OCI-LY7 (cell line): ENCODE measurements at regions not wholly inside any gene's neighbourhood (a gene's known extent, or its start where the extent isn't known, plus 50 kb on each side); places are given as distances from the start of the nearest gene placed in this dataset.

Experiments
- BruUV-seq: library from RNA; stranded (reverse); fragments of 400-500 nt; replicated peaks from 2 replicates; lab custom pipeline; 2021; lab: Mats Ljungman, UMichigan
- CTCF ChIA-PET: fragments of 300-600 bp; sonication (Branson Sonifier 250); formaldehyde crosslinking; loops from one replicate; lab custom pipeline; 2022; ENCODE audit warnings: antibody characterized with exemption; ENCODE audit not compliant: unreplicated experiment; lab: Charles Lee
- POLR2A ChIA-PET: fragments of 300-600 bp; sonication (Branson Sonifier 250); formaldehyde crosslinking; loops from one replicate; lab custom pipeline; 2022; ENCODE audit warnings: antibody characterized with exemption; lab: Charles Lee
- DNase-seq: peaks from one replicate; pipeline ENCODE4 v3.0.0-alpha.2; 2015; ENCODE audit warnings: low spot score
- H2AFZ ChIP-seq: fragments of 200-600 bp; sonication (generic), shearing (Covaris generic); 2 replicates; pipeline ENCODE4 v1.6.1; 2014; ENCODE audit warnings: mild to moderate bottlenecking, antibody characterized with exemption, low read length, moderate library complexity
- H3K27ac ChIP-seq: fragments of 200-600 bp; sonication (generic); 2 replicates; pipeline ENCODE4 v1.5.1; 2014; ENCODE audit warnings: mixed run types, low read depth, mild to moderate bottlenecking, moderate library complexity, low read length, inconsistent platforms; ENCODE audit not compliant: poor library complexity, severe bottlenecking
- H3K36me3 ChIP-seq: fragments of 200-600 bp; sonication (generic); 2 replicates; pipeline ENCODE4 v1.6.1; 2014; ENCODE audit warnings: mild to moderate bottlenecking, antibody characterized with exemption, low read length, moderate library complexity, mixed read lengths; ENCODE audit not compliant: insufficient read depth
- H3K4me1 ChIP-seq: fragments of 200-600 bp; sonication (generic); 2 replicates; pipeline ENCODE4 v1.5.1; 2014; ENCODE audit warnings: mild to moderate bottlenecking, low read length; ENCODE audit not compliant: insufficient read depth, poor library complexity, severe bottlenecking
- H3K4me2 ChIP-seq: fragments of 200-600 bp; sonication (generic); 2 replicates; pipeline ENCODE4 v1.6.1; 2014; ENCODE audit warnings: mild to moderate bottlenecking, low read length
- H3K4me3 ChIP-seq: fragments of 200-600 bp; sonication (generic); 2 replicates; pipeline ENCODE4 v1.5.1; 2014; ENCODE audit warnings: mild to moderate bottlenecking, low read depth, low read length; ENCODE audit not compliant: poor library complexity, severe bottlenecking
- H3K79me2 ChIP-seq: fragments of 200-600 bp; sonication (generic); 2 replicates; pipeline ENCODE4 v1.6.1; 2016; ENCODE audit warnings: low read depth, mild to moderate bottlenecking, low read length, moderate library complexity, mixed read lengths; ENCODE audit not compliant: insufficient read depth
- H3K9me2 ChIP-seq: fragments of 200-600 bp; sonication (generic); 2 replicates; pipeline ENCODE4 v1.6.1; 2016; ENCODE audit warnings: mild to moderate bottlenecking, low read length, mixed read lengths; ENCODE audit not compliant: insufficient read depth
- H3K9me3 ChIP-seq: fragments of 200-600 bp; sonication (generic); 2 replicates; pipeline ENCODE4 v1.6.1; 2014; ENCODE audit warnings: mild to moderate bottlenecking, mixed run types, low read length, mixed read lengths
- H4K20me1 ChIP-seq: fragments of 200-600 bp; sonication (generic); 2 replicates; pipeline ENCODE4 v1.6.1; 2014; ENCODE audit warnings: mild to moderate bottlenecking, antibody characterized with exemption, low read length, moderate library complexity, mixed read lengths; ENCODE audit not compliant: insufficient read depth
- EZH2phosphoT487 ChIP-seq: fragments of 200-600 bp; sonication (generic); IDR thresholded peaks from 2 replicates; pipeline ENCODE4 v1.6.1; 2018; ENCODE audit warnings: low read depth, borderline replicate concordance, mild to moderate bottlenecking, mixed run types, antibody characterized with exemption, low read length, moderate library complexity, mixed read lengths
- intact Hi-C: fragments of 100-400 bp; cut with micrococcal nuclease; formaldehyde crosslinking; loops from one replicate; pipeline ENCODE4 v1.10.0; 2022; ENCODE audit not compliant: unreplicated experiment
- TF ChIP-seq, protein P1 (sequence below): fragments of 200-600 bp; sonication (generic); conservative IDR thresholded peaks from 2 replicates; pipeline ENCODE4 v1.5.1; 2014; ENCODE audit warnings: mild to moderate bottlenecking, antibody characterized with exemption, low read length, moderate library complexity, mixed read lengths

- Histone ChIP-seq H4K20me1 (no peaks in the 10 kb centered on the region), H2AFZ (no peak overlapping the region), H3K27ac (no peak overlapping the region), H3K9me3 (no peaks in the 10 kb centered on the region), H3K79me2 (no peaks in the 10 kb centered on the region), H3K9me2 (no peaks in the 10 kb centered on the region), H3K4me2 (no peak overlapping the region), H3K4me1 (no peaks in the 10 kb centered on the region), H3K36me3 (no peaks in the 10 kb centered on the region), H3K4me3 (no peak overlapping the region)
- no TSS peak for BruUV-seq
- TF ChIP-seq, protein P1, sequence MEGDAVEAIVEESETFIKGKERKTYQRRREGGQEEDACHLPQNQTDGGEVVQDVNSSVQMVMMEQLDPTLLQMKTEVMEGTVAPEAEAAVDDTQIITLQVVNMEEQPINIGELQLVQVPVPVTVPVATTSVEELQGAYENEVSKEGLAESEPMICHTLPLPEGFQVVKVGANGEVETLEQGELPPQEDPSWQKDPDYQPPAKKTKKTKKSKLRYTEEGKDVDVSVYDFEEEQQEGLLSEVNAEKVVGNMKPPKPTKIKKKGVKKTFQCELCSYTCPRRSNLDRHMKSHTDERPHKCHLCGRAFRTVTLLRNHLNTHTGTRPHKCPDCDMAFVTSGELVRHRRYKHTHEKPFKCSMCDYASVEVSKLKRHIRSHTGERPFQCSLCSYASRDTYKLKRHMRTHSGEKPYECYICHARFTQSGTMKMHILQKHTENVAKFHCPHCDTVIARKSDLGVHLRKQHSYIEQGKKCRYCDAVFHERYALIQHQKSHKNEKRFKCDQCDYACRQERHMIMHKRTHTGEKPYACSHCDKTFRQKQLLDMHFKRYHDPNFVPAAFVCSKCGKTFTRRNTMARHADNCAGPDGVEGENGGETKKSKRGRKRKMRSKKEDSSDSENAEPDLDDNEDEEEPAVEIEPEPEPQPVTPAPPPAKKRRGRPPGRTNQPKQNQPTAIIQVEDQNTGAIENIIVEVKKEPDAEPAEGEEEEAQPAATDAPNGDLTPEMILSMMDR, result no peak
- no peak for TF ChIP-seq EZH2phosphoT487
- ChIA-PET POLR2A (no interaction called here), CTCF (no interaction called here)
- intact Hi-C loops, result no loop called here
- DNase-seq, result no peak
Observed at GRCh38 chr10:28822719-28823464, 145.6 kb downstream of the BAMBI start.

DNA sequence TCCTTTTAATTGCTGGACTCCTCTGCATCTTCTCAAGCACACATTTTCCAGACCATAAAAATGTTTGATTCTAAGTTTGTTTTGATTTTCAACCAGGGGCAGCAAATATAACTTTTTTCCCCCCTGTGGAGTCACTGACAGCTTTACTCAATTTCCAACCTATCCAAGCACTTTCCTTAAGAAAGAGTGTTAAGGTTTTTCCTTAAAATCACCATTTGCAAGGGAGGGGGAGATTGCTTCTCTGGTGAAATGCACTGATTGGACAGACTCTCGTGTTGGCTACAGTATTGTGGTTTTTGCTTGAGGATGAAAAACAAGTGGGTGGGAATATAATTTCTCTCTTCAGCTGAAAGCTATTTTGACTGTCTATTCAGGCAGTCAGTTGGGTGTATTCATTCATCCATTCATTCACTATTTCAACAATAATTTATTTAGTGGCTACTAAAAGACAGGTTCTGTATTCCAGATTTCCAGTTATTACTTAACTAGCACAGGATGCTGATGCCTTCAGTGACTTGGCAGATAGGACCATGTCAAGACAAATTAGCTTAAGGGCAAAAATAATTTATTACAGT, 146.3 kb downstream of the BAMBI start:
- H3K36me3 ChIP-seq, result no peaks in the 10 kb centered on the region
- no peak overlapping the region for H3K4me2 ChIP-seq
- H3K9me3 ChIP-seq, result no peaks in the 10 kb centered on the region
- H2AFZ ChIP-seq, result no peak overlapping the region
- no peak for DNase-seq
- H3K4me3 ChIP-seq, result no peak overlapping the region
- no peaks in the 10 kb centered on the region for H3K9me2 ChIP-seq
- no peak for TF ChIP-seq EZH2phosphoT487
- TF ChIP-seq, protein P1, result no peak
- no peaks in the 10 kb centered on the region for H3K79me2 ChIP-seq
- no TSS peak for BruUV-seq
- ChIA-PET CTCF (no interaction called here), POLR2A (no interaction called here)
- no peak overlapping the region for H3K27ac ChIP-seq
- intact Hi-C loops, result no loop called here
- H4K20me1 ChIP-seq, result no peaks in the 10 kb centered on the region
- H3K4me1 ChIP-seq, result no peaks in the 10 kb centered on the region

GRCh38 chr10:28833313-28833712, 156.0 kb downstream of the BAMBI start:
- no peak overlapping the region for H3K4me3 ChIP-seq
- H2AFZ ChIP-seq, result no peak overlapping the region
- H4K20me1 ChIP-seq, result no peaks in the 10 kb centered on the region
- H3K79me2 ChIP-seq, result no peaks in the 10 kb centered on the region
- H3K9me3 ChIP-seq, result no peaks in the 10 kb centered on the region
- intact Hi-C loops, result no loop called here
- no peaks in the 10 kb centered on the region for H3K36me3 ChIP-seq
- CTCF ChIA-PET, result no interaction called here
- no peak for DNase-seq
- H3K4me2 ChIP-seq, result no peak overlapping the region
- no TSS peak for BruUV-seq
- POLR2A ChIA-PET, result no interaction called here
- TF ChIP-seq, protein P1, result no peak
- TF ChIP-seq EZH2phosphoT487, result no peak
- no peaks in the 10 kb centered on the region for H3K9me2 ChIP-seq
- H3K4me1 ChIP-seq, result no peaks in the 10 kb centered on the region
- no peak overlapping the region for H3K27ac ChIP-seq
